ENCODE measurements at regions not wholly inside any gene's neighbourhood (a gene's known extent, or its start where the extent isn't known, plus 50 kb on each side); places are given as distances from the start of the nearest gene placed in this dataset.

- DNase-seq: no peak
These were observed 274.9 kb downstream of the HAO1 start for GRCh38 chr20:7665376-7665775.

GRCh38 chr20:7667194-7667593 lies 273.1 kb downstream of the HAO1 start:
- no peak for DNase-seq

- DNase-seq: no peak
These were observed 267.7 kb downstream of the HAO1 start for GRCh38 chr20:7672571-7672970.

- DNase-seq: no peak
These were observed 266.4 kb downstream of the HAO1 start for GRCh38 chr20:7673841-7674240.

- DNase-seq: no peak
These were observed 257.3 kb downstream of the HAO1 start for GRCh38 chr20:7682916-7683315.

- DNase-seq: no peak
These were observed 253.2 kb downstream of the HAO1 start for GRCh38 chr20:7687065-7687464.

- no peak for DNase-seq
These were observed 251.1 kb downstream of the HAO1 start for GRCh38 chr20:7689151-7689550.

- DNase-seq: no peak
These were observed 248.5 kb downstream of the HAO1 start for GRCh38 chr20:7691647-7692269.

- DNase-seq: no peak
These were observed 247.8 kb downstream of the HAO1 start for GRCh38 chr20:7692478-7692877.

- no peak for DNase-seq
These were observed 246.5 kb downstream of the HAO1 start for GRCh38 chr20:7693761-7694160.

- no peak for DNase-seq
These were observed 245.2 kb downstream of the HAO1 start for GRCh38 chr20:7695051-7695495.

GRCh38 chr20:7695635-7696034 lies 244.6 kb downstream of the HAO1 start:
- no peak for DNase-seq

- DNase-seq: no peak
These were observed 243.9 kb downstream of the HAO1 start for GRCh38 chr20:7696311-7696710.

- DNase-seq: no peak
These were observed 238.1 kb downstream of the HAO1 start for GRCh38 chr20:7702141-7702540.

- no peak for DNase-seq
These were observed 236.7 kb downstream of the HAO1 start for GRCh38 chr20:7703551-7703961.

- DNase-seq: no peak
These were observed 236.3 kb downstream of the HAO1 start for GRCh38 chr20:7703996-7704395.

GRCh38 chr20:7708112-7708511 lies 232.1 kb downstream of the HAO1 start:
- DNase-seq: no peak

- DNase-seq: no peak
These were observed 231.5 kb downstream of the HAO1 start for GRCh38 chr20:7708782-7709181.

- DNase-seq: no peak
These were observed 229.8 kb downstream of the HAO1 start for GRCh38 chr20:7710440-7710839.

- DNase-seq: no peak
These were observed 227.6 kb downstream of the HAO1 start for GRCh38 chr20:7712661-7713060.

GRCh38 chr20:7714549-7714948 lies 225.7 kb downstream of the HAO1 start:
- no peak for DNase-seq

- DNase-seq: no peak
These were observed 223.8 kb downstream of the HAO1 start for GRCh38 chr20:7716286-7716972.

GRCh38 chr20:7722564-7722963 lies 217.7 kb downstream of the HAO1 start:
- no peak for DNase-seq

GRCh38 chr20:7723284-7723683 lies 217.0 kb downstream of the HAO1 start:
- no peak for DNase-seq

GRCh38 chr20:7728338-7728737 lies 211.9 kb downstream of the HAO1 start:
- no peak for DNase-seq
